ENCODE measurements at regions not wholly inside any gene's neighbourhood (a gene's known extent, or its start where the extent isn't known, plus 50 kb on each side); places are given as distances from the start of the nearest gene placed in this dataset.

GRCh38 chr3:78519281-78519680, 1248.5 kb downstream of the ROBO1 start:
- no peak for TF ChIP-seq CTCF (IDR thresholded peaks at IDR 0.05 in 8 of 11, conservative IDR thresholded peaks at IDR 0.05 in 3 of 11)
- no peak for TF ChIP-seq POLR2A (IDR thresholded peaks at IDR 0.05)
- no peak for TF ChIP-seq POLR2AphosphoS5 (IDR thresholded peaks at IDR 0.05)
